SH-SY5Y (cell line): ENCODE measurements at regions not wholly inside any gene's neighbourhood (a gene's known extent, or its start where the extent isn't known, plus 50 kb on each side); places are given as distances from the start of the nearest gene placed in this dataset.

ENCODE experiments used
- GATA2 ChIP-seq: IDR thresholded peaks from 2 replicates; pipeline ENCODE4 v1.6.1; 2011; ENCODE audit warnings: mild to moderate bottlenecking, low read depth, low read length
- GATA3 ChIP-seq: IDR thresholded peaks from 2 replicates; pipeline ENCODE4 v1.6.1; 2011; ENCODE audit warnings: low read depth, mild to moderate bottlenecking, low read length, moderate library complexity

DNA sequence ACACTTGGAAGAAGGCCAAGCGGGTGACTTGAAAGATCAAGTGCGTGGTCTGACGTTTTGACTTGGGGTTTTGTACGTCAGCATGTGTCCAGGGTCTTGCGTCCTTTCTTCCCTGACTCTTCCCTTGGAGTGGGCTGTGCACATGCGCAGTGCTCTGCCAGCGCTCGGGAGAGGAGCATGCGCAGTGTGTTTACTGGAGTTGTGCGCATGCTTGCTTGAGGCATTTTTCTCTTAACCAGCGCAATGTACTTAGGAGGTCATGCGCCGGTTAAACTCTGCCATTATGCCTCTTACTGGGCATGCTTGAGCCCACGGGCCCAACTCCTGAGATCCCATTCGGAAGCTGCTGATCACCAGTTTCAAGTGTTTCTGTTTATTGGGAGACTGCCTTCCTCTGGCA, 242.5 kb upstream of the AJAP1 start:
- TF ChIP-seq GATA2 (no peak), GATA3 (no peak)

DNA sequence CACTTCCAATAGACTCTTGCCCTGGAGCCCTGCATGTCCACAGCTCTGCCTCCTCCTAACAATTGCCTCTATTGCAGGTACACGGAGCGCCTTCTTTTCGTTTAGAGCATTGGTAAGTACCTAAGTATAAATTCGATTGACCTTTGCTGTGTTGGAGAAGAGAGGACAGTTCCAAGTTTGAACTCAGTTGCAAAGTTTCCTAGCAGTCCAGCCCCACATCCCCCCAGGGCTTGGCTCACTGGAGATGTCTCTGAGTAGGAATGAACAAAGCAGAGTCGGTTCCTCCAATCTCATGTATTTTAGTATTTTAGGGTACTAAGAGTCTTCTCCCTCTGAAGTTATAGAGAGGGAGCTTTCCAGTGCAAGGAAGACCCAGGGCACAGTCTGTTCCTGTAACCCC, 238.9 kb upstream of the AJAP1 start:
- TF ChIP-seq GATA2 (no peak), GATA3 (no peak)

DNA sequence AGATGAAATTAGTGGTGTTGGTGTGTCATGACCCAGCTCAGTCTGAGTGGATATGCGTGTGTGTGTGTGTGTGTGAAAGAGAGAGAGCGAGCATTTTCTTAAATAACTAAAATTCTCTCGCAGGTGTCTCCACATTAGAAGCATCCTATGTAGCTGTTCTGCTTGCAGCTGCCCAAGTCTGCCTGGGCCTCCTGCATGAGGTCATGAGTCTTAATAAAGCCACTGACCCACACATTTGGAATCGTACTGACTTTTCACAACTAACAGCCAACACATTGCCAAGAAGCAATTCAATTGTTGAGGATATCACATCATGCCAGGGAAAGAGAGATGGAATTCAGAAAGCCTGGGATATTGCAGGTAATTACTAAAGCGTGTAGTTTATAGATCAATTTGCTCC, 238.2 kb upstream of the AJAP1 start:
- no peak for TF ChIP-seq GATA2
- no peak for TF ChIP-seq GATA3

DNA sequence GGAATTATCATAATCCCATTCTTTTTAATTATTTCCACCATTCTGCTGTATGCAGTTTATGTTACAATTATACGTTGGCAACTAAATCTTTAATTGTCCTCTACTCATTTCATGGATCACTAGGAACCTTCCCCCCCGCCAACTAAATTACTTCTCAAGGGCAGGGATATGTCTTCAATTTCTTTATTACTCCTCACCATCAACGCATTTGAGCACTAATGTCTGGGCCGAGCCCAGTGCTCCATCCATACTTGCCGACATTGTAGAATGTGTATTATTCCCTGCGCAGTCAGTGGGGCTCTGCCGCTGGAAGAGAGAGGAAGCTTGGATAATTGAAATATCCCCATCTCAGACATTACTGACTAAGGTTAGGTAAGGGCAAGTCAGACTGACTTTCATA, 236.4 kb upstream of the AJAP1 start:
- TF ChIP-seq GATA3 (no peak), GATA2 (no peak)

DNA sequence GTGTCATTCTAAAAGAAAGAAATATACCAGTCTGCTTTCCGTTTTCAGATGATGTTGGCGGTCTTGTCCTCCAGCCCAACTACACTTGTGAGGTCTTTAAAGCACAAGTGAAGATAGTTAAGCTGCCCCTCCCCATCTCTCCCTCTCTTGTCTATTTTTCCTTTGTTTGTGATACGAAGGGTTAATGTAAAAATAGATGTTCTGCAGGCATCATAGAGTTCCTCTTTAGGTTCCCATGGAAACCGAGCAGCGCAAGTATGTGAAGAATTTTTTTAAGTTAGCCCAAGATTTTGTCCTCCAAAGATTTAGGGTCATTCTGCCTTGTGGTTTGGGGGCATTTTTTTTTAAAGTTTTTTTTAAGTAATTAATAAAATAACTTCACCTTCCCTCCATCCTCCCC, 232.4 kb upstream of the AJAP1 start:
- TF ChIP-seq GATA2, result no peak
- TF ChIP-seq GATA3, result no peak

DNA sequence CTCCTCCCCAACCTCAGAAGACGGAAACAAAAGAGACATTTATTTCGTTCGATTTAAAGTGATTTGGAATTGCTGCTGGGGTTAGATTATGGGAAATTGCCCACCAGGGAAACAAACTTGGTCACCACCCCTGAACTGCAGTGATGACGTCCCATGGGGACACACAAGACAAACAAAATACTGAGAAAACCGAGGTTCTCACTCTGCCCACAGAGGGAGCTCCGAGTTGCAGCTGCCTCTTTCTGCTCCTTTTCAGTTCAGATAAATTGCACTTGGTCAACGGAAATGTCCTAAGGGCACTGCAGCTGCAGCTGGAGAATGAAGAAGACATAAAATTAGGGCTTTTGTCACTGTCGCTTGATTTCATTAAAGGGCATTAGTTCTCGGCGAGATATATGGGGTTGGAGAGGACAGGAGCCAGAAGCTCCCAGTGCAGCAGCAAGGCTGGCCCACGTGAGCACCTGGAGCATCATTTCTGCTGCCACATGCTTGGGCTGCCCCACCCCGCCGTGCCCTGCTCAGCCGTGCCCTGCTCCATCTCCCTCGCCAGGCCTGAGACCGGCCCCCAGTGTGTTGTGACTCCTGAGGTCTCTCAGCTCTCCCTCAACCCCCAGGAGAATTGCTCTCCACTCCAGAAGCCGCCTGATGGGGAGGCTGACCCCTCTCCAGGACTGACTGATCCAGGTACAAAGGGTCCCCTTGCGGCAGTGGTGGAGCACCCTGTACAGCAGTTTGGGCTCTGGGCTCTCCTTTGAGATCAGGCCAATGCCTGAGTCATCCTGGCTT, 231.7 kb upstream of the AJAP1 start:
- TF ChIP-seq GATA3, result no peak
- no peak for TF ChIP-seq GATA2

DNA sequence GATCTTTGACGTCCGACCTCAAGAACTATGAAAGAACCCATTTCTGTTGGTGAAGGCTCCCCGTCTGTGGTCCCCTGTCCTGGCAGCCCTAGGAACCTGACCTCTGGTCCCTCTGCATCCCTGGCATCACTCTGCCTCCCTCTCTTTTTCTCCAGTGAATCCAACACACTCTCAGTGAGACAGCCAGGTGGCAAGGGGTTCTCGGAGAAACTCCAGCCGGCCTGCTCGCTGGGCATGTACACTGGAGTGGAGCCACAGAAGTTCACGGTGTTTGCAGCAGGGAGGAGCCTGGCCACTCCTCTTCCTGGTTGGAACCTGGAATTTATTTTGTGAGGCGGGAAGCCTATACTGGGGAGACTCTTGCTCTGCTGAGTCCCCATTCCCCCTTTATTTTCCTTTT, 230.2 kb upstream of the AJAP1 start:
- no peak for TF ChIP-seq GATA2
- TF ChIP-seq GATA3, result no peak

DNA sequence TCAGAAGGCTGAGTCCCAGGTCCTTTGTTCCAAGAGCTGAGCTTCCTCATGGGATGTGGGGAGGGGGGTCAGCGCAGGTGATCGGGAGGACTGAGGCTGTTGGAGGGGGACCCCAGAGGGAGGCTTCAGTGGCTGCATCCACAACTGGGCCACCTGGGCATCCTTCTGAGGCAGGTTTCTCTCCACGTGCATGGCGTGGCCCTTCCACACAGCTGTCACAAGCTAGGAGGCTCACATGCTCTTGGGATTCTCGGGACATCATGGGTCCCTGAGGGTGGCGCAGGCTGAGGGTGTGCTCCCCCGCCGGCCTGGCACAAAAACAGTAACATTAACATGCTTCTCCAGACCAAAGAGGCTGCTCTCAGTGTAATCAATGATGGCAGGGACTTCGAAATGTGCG, 229.6 kb upstream of the AJAP1 start:
- TF ChIP-seq GATA2, result no peak
- TF ChIP-seq GATA3, result no peak

DNA sequence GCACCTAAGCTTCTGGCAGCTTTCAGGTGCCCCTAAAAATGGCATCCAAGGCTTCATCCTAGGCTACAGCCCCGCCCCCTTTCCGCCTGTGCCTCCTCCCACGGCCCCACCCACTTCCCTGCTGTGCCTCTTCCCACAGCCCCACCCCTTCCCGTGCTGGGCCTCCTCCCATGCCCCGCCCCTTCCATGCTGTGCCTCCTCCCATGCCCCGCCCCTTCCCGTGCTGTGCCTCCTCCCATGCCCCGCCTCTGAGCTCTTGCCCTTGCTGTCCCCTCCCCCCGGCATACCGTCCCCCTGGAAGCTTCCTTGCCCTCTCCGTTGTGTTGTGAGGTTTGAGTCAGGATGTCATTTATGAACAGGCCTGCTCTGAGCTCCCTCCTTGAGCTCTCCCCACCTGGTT, 228.5 kb upstream of the AJAP1 start:
- no peak for TF ChIP-seq GATA3
- no peak for TF ChIP-seq GATA2

DNA sequence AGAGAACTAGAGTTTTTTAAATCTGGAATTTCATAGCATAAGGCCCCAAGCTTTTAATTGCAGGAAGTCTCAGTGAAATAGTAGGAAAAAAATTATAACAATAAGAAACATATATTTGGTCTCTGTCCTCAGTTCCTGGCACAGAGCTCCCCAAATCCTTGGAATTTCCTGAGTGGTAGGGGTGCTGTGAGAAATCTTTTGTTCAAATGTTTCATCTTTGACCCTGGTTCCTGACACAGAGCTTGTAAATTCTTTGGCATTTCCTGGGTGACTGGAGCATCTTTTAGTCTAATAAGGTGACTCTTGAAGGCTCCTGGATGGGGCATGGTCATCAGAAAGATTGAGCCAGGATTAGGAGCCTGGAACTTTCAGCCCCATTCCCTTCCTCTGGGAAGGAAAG, 225.7 kb upstream of the AJAP1 start:
- TF ChIP-seq GATA2 (no peak), GATA3 (no peak)

DNA sequence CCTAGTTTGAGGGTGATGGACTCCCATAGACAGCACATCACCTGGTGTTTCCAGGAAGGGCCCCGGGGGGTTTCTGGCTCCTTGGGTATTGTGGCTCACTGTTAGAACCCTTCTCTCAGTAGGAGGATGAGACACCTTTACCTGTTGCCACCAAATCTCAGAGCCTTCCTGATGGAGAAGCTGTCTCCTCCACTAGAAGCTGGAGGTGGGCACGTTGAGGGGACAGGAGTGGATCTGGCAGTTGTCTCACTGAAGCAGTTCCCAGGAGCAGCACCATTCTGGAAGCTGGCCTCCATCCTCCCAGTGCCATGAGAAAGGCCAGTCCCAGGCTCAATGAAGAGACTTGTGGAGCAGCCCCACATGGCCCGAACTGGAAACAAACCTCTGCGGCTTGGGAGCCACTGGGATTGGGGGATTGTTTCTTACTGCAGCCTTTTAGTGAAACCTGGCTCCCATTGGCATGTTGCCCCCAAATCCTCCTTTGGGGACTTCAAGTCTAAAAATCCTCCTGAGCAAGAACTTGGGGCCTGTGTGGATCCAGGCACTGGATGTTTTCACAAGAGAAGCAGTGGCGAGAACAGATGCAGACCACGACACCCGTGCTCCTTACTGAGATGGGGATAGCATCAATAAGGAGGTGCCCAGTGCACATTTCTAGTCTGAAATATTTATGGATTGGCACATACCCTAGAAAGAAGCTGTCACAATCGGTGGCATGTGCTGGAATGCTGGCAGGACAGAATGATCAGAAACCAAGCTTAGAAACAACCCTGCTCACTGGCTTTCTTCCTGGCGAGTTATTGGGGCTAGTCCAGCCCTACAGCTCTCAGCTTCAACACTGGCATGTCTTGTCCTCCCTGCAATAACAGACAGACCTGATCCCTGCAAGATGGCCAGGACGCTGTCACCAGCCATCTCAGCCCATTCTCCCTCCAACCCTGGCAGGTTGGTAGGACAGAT, 223.7 kb upstream of the AJAP1 start:
- no peak for TF ChIP-seq GATA3
- TF ChIP-seq GATA2, result no peak

DNA sequence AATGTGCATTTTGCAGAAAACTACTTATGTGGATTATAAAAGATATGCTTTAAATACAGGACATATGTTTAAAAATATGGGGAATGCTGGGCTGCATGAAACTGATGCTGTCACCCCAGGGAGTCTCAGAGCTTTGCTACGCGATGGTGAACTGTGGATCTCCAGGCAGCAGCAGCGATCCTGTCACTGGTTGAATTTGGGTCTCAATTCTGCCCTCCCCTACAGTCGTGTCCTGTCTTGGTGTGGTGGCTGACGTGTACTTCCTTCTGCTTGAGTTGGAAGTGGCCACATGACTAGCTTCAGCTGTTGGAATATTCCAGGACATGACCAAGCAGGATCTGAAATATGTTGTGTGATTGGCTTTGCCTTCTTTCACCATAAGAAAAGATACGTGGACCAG, 222.9 kb upstream of the AJAP1 start:
- TF ChIP-seq GATA2 (no peak), GATA3 (no peak)

DNA sequence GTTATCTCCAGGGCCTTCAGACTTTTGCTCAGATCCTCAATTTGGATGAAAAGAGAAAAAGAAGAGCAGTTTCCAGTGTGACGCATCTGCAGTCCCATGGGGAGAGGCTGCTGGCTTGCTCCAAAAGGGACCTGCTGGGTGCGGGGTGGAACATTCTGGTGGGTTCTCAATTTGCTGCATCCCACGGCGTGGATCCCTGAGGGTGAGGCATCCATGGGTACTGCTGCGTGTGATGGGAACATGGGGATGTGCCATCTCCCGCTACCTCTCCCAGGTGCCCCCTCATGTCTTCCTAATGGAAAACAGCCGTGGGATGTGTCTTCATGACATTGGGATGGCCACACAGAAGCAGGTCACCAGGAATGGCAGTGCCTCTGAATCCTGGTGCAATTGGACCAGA, 221.3 kb upstream of the AJAP1 start:
- no peak for TF ChIP-seq GATA3
- no peak for TF ChIP-seq GATA2

DNA sequence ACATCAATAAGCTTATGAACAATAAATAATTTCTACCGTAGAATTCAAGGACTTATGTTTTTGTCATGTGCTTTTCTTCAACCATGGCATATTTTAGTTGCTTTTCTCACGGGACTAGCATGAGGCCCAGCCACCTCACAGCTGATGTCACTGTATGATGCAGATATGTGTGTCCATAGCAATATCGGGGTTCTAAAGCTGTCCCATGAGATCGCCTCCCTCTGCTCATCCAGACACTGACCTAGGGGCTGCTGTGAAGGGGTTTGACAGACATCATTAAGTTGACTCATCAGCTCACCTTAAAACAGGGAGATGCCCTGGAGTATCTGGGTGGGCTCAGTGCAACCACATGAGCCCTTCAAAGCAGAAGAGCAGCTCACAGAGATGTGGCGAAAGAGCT, 210.3 kb upstream of the AJAP1 start:
- TF ChIP-seq GATA3, result no peak
- no peak for TF ChIP-seq GATA2
